ENCODE measurements at regions not wholly inside any gene's neighbourhood (a gene's known extent, or its start where the extent isn't known, plus 50 kb on each side); places are given as distances from the start of the nearest gene placed in this dataset.

DNA sequence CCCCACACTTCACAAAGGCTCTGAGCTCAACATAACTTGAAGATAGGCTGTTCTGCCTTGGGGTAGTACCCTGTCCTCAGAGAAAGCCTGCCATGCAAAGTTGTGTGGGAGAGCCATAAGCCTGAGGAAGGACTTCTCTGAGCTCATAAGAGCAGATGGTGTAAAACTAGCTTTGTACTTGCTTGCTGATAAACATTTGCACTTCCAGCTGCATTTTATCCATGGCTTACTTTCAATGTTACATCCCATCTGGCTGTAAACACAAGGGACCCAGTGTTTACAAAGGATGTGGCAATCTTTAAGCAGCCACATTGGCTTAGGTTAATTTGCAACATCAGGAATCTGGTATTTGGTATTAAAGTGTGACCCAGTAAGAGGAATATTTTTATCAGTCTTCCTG is 258.1 kb downstream of the IPO8 start:
- TF ChIP-seq, protein P1, sequence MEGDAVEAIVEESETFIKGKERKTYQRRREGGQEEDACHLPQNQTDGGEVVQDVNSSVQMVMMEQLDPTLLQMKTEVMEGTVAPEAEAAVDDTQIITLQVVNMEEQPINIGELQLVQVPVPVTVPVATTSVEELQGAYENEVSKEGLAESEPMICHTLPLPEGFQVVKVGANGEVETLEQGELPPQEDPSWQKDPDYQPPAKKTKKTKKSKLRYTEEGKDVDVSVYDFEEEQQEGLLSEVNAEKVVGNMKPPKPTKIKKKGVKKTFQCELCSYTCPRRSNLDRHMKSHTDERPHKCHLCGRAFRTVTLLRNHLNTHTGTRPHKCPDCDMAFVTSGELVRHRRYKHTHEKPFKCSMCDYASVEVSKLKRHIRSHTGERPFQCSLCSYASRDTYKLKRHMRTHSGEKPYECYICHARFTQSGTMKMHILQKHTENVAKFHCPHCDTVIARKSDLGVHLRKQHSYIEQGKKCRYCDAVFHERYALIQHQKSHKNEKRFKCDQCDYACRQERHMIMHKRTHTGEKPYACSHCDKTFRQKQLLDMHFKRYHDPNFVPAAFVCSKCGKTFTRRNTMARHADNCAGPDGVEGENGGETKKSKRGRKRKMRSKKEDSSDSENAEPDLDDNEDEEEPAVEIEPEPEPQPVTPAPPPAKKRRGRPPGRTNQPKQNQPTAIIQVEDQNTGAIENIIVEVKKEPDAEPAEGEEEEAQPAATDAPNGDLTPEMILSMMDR (IDR thresholded peaks at IDR 0.05): no peak
- TF ChIP-seq EP300 (IDR thresholded peaks at IDR 0.05; ENCODE audit: low read depth) (no peak), POLR2AphosphoS5 (IDR thresholded peaks at IDR 0.05) (peak; percentile 58 to 90 (median 83))
